ENCODE measurements at regions not wholly inside any gene's neighbourhood (a gene's known extent, or its start where the extent isn't known, plus 50 kb on each side); places are given as distances from the start of the nearest gene placed in this dataset.
A peak's percentile ranks its signal among the peaks of the same experiment; 100 is the strongest.

DNA sequence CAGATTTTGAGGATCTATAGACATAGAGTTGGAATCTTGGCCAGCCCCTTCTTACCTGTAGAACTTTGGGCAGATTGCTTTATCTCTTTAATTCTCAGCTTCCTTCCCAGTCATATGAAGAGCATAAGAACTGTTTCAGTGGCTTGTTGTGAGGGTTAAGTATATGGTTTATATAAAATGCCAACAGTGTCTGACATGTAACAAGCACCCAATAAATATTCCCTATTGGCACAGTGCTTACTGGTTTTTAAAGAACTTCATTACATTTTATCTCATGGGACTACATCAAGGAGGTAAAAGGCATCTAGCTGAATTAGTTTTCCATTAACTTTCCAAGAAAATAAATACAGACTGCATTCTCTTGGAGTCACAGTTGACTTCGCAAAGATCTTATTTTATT, 106.7 kb upstream of the LIMCH1 start:
- no peaks in the 10 kb centered on the region for H3K27me3 ChIP-seq (replicated peaks)
- no peak overlapping the region for H3K27ac ChIP-seq
- H3K9me3 ChIP-seq (replicated peaks) = no peaks in the 10 kb centered on the region
- no peak for DNase-seq (ENCODE audit: low read depth in 1 of 2, low spot score in 2 of 2)
- no peaks in the 10 kb centered on the region for H3K36me3 ChIP-seq
- H3K4me3 ChIP-seq = no peak overlapping the region
- H3K4me1 ChIP-seq (replicated peaks) = peaks cover 33% of the 10 kb centered on the region

DNA sequence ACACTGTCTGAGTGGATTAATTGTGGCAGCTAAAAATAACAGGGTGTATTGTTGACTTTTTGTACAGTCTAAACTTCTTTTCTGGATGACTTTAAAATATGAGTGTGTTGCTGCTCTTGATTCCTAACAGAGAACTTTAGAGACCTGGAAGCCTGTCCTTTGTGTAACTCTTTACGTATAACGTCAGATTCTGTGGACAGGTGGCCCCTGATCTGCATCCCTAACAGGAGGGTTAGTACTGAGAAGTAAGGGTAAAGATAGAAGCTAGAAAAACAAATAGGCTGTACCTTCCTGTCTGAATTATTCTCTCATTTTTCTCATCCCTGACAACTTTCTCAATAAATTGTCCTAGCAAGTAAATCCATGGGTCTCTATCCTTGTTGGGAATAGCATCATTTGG, 105.7 kb upstream of the LIMCH1 start:
- peaks cover 28% of the 10 kb centered on the region for H3K4me1 ChIP-seq (replicated peaks)
- no peaks in the 10 kb centered on the region for H3K27me3 ChIP-seq (replicated peaks)
- H3K36me3 ChIP-seq = no peaks in the 10 kb centered on the region
- H3K27ac ChIP-seq = peak overlapping the region; percentile 69
- H3K4me3 ChIP-seq = no peak overlapping the region
- H3K9me3 ChIP-seq (replicated peaks) = no peaks in the 10 kb centered on the region
- no peak for DNase-seq (ENCODE audit: low read depth in 1 of 2, low spot score in 2 of 2)

GRCh38 chr4:41432881-41433280, 105.1 kb upstream of the LIMCH1 start:
- Histone ChIP-seq H3K9me3 (replicated peaks) (no peaks in the 10 kb centered on the region), H3K27ac (peak overlapping the region; percentile 69), H3K27me3 (replicated peaks) (no peaks in the 10 kb centered on the region), H3K36me3 (no peaks in the 10 kb centered on the region), H3K4me1 (replicated peaks) (peaks cover 29% of the 10 kb centered on the region), H3K4me3 (no peak overlapping the region)
- DNase-seq (ENCODE audit: low read depth in 1 of 2, low spot score in 2 of 2) = peak in 1 of 2 experiments; percentile 67

GRCh38 chr4:41433361-41433760, 104.6 kb upstream of the LIMCH1 start:
- Histone ChIP-seq H3K9me3 (replicated peaks) (no peaks in the 10 kb centered on the region), H3K4me3 (no peak overlapping the region), H3K36me3 (no peaks in the 10 kb centered on the region), H3K27me3 (replicated peaks) (no peaks in the 10 kb centered on the region), H3K27ac (peak overlapping the region; percentile 69), H3K4me1 (replicated peaks) (peaks cover 29% of the 10 kb centered on the region)
- DNase-seq (ENCODE audit: low read depth in 1 of 2, low spot score in 2 of 2) = no peak

GRCh38 chr4:41435510-41435909, 102.4 kb upstream of the LIMCH1 start:
- no peaks in the 10 kb centered on the region for H3K27me3 ChIP-seq (replicated peaks)
- H3K27ac ChIP-seq = no peak overlapping the region
- DNase-seq (ENCODE audit: low read depth in 1 of 2, low spot score in 2 of 2) = no peak
- no peaks in the 10 kb centered on the region for H3K36me3 ChIP-seq
- H3K4me3 ChIP-seq = no peak overlapping the region
- no peaks in the 10 kb centered on the region for H3K9me3 ChIP-seq (replicated peaks)
- H3K4me1 ChIP-seq (replicated peaks) = peaks cover 29% of the 10 kb centered on the region

DNA sequence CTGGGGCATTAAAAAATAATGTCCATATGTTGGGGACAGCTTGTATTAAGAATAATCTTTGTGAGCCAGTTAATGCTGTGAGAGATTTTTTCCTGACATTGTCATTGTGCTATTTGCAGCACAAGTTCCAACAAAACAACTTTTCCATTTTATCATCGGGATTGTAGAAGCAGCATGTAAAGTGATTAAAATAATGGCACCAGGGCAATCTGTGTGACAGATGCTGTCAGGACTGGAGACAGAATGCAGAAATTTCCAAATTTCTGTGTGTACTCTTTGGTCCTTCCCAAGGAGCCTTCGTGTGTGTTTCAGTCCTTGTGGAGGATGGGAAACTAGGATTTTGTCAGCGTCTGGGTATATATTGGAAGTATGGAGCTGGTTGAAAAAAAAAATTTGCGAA, 101.5 kb upstream of the LIMCH1 start:
- Histone ChIP-seq H3K36me3 (no peaks in the 10 kb centered on the region), H3K27ac (no peak overlapping the region), H3K4me1 (replicated peaks) (peaks cover 29% of the 10 kb centered on the region), H3K4me3 (no peak overlapping the region), H3K27me3 (replicated peaks) (no peaks in the 10 kb centered on the region), H3K9me3 (replicated peaks) (no peaks in the 10 kb centered on the region)
- no peak for DNase-seq (ENCODE audit: low read depth in 1 of 2, low spot score in 2 of 2)

GRCh38 chr4:41437111-41437536, 100.8 kb upstream of the LIMCH1 start:
- no peak overlapping the region for H3K4me3 ChIP-seq
- H3K27ac ChIP-seq = no peak overlapping the region
- peaks cover 26% of the 10 kb centered on the region for H3K4me1 ChIP-seq (replicated peaks)
- DNase-seq (ENCODE audit: low read depth in 1 of 2, low spot score in 2 of 2) = no peak
- no peaks in the 10 kb centered on the region for H3K27me3 ChIP-seq (replicated peaks)
- no peaks in the 10 kb centered on the region for H3K9me3 ChIP-seq (replicated peaks)
- H3K36me3 ChIP-seq = no peaks in the 10 kb centered on the region

- Histone ChIP-seq H3K27ac (no peak overlapping the region), H3K27me3 (replicated peaks) (no peaks in the 10 kb centered on the region), H3K36me3 (no peaks in the 10 kb centered on the region), H3K4me1 (replicated peaks) (peaks cover 13% of the 10 kb centered on the region), H3K9me3 (replicated peaks) (no peaks in the 10 kb centered on the region), H3K4me3 (no peak overlapping the region)
- no peak for DNase-seq (ENCODE audit: low read depth in 1 of 2, low spot score in 2 of 2)
These were observed 99.0 kb upstream of the LIMCH1 start for GRCh38 chr4:41438931-41439297.

DNA sequence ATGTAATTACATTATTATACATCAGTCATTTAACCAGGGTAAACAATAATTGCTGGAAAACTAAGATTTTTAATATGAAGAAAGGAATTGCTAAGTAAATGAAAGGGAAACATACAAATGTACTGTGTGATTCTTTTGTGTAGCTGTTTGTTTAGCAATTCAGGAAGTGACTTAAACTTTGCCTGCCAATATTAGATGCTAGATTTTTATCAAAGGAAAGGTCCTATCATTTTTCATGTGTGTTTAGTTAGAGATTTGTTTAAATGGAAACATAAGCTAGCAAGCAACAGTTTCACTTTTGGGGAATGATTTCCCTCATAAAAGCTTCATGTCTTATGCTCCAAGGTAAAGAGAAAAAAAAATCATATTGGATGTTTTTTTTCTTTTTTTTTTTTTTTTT, 95.1 kb upstream of the LIMCH1 start:
- Histone ChIP-seq H3K36me3 (no peaks in the 10 kb centered on the region), H3K27ac (no peak overlapping the region), H3K4me1 (replicated peaks) (peaks cover 4% of the 10 kb centered on the region; the same call in 1 of the 2 replicates), H3K9me3 (replicated peaks) (no peaks in the 10 kb centered on the region), H3K27me3 (replicated peaks) (no peaks in the 10 kb centered on the region), H3K4me3 (no peak overlapping the region)
- DNase-seq (ENCODE audit: low read depth in 1 of 2, low spot score in 2 of 2) = no peak

GRCh38 chr4:41443340-41444079, 94.4 kb upstream of the LIMCH1 start:
- no peak for DNase-seq (ENCODE audit: low read depth in 1 of 2, low spot score in 2 of 2)
- Histone ChIP-seq H3K36me3 (no peaks in the 10 kb centered on the region), H3K9me3 (replicated peaks) (no peaks in the 10 kb centered on the region), H3K27ac (no peak overlapping the region), H3K4me3 (no peak overlapping the region), H3K4me1 (replicated peaks) (peaks cover 4% of the 10 kb centered on the region; the same call in 1 of the 2 replicates), H3K27me3 (replicated peaks) (no peaks in the 10 kb centered on the region)

GRCh38 chr4:41446391-41446790, 91.6 kb upstream of the LIMCH1 start:
- no peak for DNase-seq (ENCODE audit: low read depth in 1 of 2, low spot score in 2 of 2)

GRCh38 chr4:41446981-41447725, 90.8 kb upstream of the LIMCH1 start:
- Histone ChIP-seq H3K27ac (no peak overlapping the region), H3K27me3 (replicated peaks) (no peaks in the 10 kb centered on the region), H3K4me3 (no peak overlapping the region), H3K36me3 (no peaks in the 10 kb centered on the region), H3K4me1 (replicated peaks) (peaks cover 4% of the 10 kb centered on the region; the same call in 1 of the 2 replicates), H3K9me3 (replicated peaks) (no peaks in the 10 kb centered on the region)
- DNase-seq (ENCODE audit: low read depth in 1 of 2, low spot score in 2 of 2) = no peak

More at GRCh38 chr4:41446391-41446790, 91.6 kb upstream of the LIMCH1 start:
- H3K36me3 ChIP-seq = no peaks in the 10 kb centered on the region
- H3K4me1 ChIP-seq (replicated peaks) = peaks cover 4% of the 10 kb centered on the region; the same call in 1 of the 2 replicates
- H3K9me3 ChIP-seq (replicated peaks) = no peaks in the 10 kb centered on the region
- H3K27me3 ChIP-seq (replicated peaks) = no peaks in the 10 kb centered on the region
- no peak overlapping the region for H3K27ac ChIP-seq
- no peak overlapping the region for H3K4me3 ChIP-seq

DNA sequence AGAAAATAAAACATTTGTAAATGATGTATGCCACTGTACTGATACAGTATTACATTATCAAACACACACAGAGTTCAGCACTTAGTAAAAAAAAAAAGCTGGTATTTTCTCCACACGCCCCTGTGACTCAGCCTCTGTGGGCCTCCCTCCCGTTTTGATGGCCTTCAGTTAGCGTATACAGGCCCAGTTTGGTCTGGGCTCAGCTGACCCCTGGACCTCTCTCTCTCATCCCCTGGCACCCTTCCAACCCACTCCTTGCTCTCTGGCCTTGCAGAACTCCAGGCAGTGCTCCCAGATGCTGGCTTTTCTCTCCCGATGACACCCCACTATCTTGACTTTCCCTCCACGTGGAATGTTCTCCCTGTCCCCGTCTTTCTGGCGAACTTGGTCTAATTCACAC, 89.0 kb upstream of the LIMCH1 start:
- Histone ChIP-seq H3K4me1 (replicated peaks) (no peaks in the 10 kb centered on the region), H3K9me3 (replicated peaks) (no peaks in the 10 kb centered on the region), H3K27ac (no peak overlapping the region), H3K27me3 (replicated peaks) (no peaks in the 10 kb centered on the region), H3K36me3 (no peaks in the 10 kb centered on the region), H3K4me3 (no peak overlapping the region)
- DNase-seq (ENCODE audit: low read depth in 1 of 2, low spot score in 2 of 2) = no peak

DNA sequence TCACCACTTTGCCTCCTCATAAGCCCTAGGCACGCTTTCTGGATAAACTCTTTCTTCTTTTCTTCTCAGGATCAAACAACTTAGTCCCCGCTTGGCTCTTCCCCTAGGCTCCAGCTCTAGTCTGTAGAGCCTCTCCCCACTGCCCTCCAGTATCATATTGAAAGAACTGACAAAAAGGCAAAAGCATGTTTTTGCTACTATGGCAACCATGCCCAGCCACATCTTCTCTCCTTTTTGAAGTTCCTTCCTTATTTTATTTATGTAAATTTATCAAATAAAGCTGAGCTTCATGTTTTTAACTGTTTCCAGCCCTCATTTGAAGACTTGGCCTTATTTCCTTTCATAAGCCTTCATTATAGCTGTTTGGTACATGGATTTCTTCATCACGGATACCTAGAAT, 86.0 kb upstream of the LIMCH1 start:
- no peaks in the 10 kb centered on the region for H3K27me3 ChIP-seq (replicated peaks)
- no peak overlapping the region for H3K27ac ChIP-seq
- no peaks in the 10 kb centered on the region for H3K9me3 ChIP-seq (replicated peaks)
- no peak overlapping the region for H3K4me3 ChIP-seq
- no peaks in the 10 kb centered on the region for H3K36me3 ChIP-seq
- peaks cover 10% of the 10 kb centered on the region for H3K4me1 ChIP-seq (replicated peaks)
- DNase-seq (ENCODE audit: low read depth in 1 of 2, low spot score in 2 of 2) = no peak

All from SJSA1 (cell line).